MM.1S (cell line): ENCODE measurements at regions not wholly inside any gene's neighbourhood (a gene's known extent, or its start where the extent isn't known, plus 50 kb on each side); places are given as distances from the start of the nearest gene placed in this dataset.

Source experiments
- EZH2 ChIP-seq: fragments of 300-600 bp; sonication (generic); optimal IDR thresholded peaks from 2 replicates; pipeline ENCODE3; 2017; ENCODE audit warnings: low read depth, mild to moderate bottlenecking, antibody characterized with exemption, low read length, mixed read lengths
- TF ChIP-seq, protein P1 (sequence below): fragments of 300-600 bp; sonication (generic); IDR thresholded peaks from 2 replicates; pipeline ENCODE4 v1.5.1; 2016; ENCODE audit warnings: antibody characterized with exemption, low read length, mixed read lengths

DNA sequence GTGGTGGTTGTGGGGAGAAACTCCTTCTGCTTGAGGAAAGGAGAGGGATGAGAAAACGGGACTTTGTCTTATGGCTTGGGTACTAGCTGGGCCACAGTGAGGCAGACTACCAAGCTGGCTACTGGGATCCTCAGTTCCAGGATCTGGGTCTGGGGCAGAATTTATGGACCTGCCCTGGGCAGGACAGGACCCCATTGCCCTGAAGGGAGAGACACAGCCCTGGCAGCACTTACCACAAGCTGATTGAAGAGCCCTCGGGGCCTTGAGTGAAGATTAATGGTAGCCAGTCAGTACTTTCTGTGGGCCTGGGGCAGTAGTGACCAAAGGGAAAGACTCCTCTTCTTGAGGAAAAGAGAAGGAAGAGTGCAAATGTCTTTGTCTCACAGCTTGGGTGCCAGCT, 799.7 kb downstream of the SI start:
- TF ChIP-seq, protein P1, sequence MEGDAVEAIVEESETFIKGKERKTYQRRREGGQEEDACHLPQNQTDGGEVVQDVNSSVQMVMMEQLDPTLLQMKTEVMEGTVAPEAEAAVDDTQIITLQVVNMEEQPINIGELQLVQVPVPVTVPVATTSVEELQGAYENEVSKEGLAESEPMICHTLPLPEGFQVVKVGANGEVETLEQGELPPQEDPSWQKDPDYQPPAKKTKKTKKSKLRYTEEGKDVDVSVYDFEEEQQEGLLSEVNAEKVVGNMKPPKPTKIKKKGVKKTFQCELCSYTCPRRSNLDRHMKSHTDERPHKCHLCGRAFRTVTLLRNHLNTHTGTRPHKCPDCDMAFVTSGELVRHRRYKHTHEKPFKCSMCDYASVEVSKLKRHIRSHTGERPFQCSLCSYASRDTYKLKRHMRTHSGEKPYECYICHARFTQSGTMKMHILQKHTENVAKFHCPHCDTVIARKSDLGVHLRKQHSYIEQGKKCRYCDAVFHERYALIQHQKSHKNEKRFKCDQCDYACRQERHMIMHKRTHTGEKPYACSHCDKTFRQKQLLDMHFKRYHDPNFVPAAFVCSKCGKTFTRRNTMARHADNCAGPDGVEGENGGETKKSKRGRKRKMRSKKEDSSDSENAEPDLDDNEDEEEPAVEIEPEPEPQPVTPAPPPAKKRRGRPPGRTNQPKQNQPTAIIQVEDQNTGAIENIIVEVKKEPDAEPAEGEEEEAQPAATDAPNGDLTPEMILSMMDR: no peak
- no peak for TF ChIP-seq EZH2
